GM23338 (cell line): ENCODE measurements at regions not wholly inside any gene's neighbourhood (a gene's known extent, or its start where the extent isn't known, plus 50 kb on each side); places are given as distances from the start of the nearest gene placed in this dataset.

Experiments
- CREB1 ChIP-seq: fragments of 250-450 bp; sonication (Bioruptor Pico); IDR thresholded peaks from 2 replicates; pipeline ENCODE4 v1.5.0; 2020; ENCODE audit warnings: low read depth, mild to moderate bottlenecking, moderate library complexity
- CTCF ChIP-seq, 2 experiments: fragments of 200-600 bp in 1 of 2; sonication (generic) in 1 of 2; conservative IDR thresholded peaks; 2 replicates each; pipeline versions ENCODE4 v1.5.1 to v1.6.1; 2016 to 2017; ENCODE audit warnings: antibody characterized with exemption in 2 of 2, low read depth in 2 of 2, mild to moderate bottlenecking in 2 of 2, moderate library complexity in 1 of 2
- EZH2 ChIP-seq: fragments of 200-600 bp; sonication (generic); IDR thresholded peaks from one replicate; pipeline ENCODE4 v1.8.0; 2017; ENCODE audit warnings: antibody characterized with exemption, mild to moderate bottlenecking, low read depth; ENCODE audit not compliant: unreplicated experiment
- EZH2phosphoT487 ChIP-seq: fragments of 200-600 bp; sonication (generic); IDR thresholded peaks from one replicate; pipeline ENCODE4 v1.8.1; 2018; ENCODE audit warnings: antibody characterized with exemption; ENCODE audit not compliant: unreplicated experiment
- JUNB ChIP-seq: IDR thresholded peaks from one replicate; pipeline ENCODE4 v1.6.1; 2016; ENCODE audit warnings: antibody characterized with exemption; ENCODE audit not compliant: unreplicated experiment
- POLR2AphosphoS5 ChIP-seq: IDR thresholded peaks from 2 replicates; pipeline ENCODE4 v1.6.1; 2016; ENCODE audit warnings: antibody characterized with exemption, low read depth
- REST ChIP-seq: IDR thresholded peaks from one replicate; pipeline ENCODE4 v1.6.1; 2018; ENCODE audit warnings: antibody characterized with exemption; ENCODE audit not compliant: unreplicated experiment
- STAT1 ChIP-seq: IDR thresholded peaks from one replicate; pipeline ENCODE4 v1.6.1; 2016; ENCODE audit warnings: antibody characterized with exemption; ENCODE audit not compliant: unreplicated experiment
- ZNF114 ChIP-seq: fragments of 250-450 bp; sonication (Bioruptor Pico); IDR thresholded peaks from 2 replicates; pipeline ENCODE4 v1.5.0; 2020; ENCODE audit warnings: mild to moderate bottlenecking, moderate library complexity
- TF ChIP-seq, protein P1 (sequence below): IDR thresholded peaks from 2 replicates; pipeline ENCODE4 v1.6.1; 2016; ENCODE audit warnings: antibody characterized with exemption

DNA sequence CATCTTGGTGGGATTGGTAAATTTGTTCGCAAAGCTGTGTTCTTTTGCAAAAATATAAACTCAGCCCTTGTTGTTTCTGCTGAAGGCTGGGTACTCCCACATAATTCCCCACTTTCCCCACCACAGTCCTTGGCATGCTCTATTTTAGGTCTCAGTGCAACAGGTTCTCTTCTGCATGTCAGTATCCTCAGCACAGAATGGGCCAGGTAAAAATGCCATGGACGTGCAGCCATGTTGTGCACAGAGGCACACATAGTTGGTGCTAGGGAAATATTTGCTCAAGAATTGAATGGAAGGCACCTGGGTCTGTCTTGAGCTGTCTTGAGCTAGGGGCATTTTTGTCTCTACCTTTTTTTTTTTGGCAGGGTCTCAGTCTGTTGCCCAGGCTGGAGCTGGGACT lies 87.8 kb upstream of the LHX5 start:
- TF ChIP-seq CTCF (conservative IDR thresholded peaks at IDR 0.05; ENCODE audit: low read depth in 2 of 2), result no peak
- no peak for TF ChIP-seq POLR2AphosphoS5
- no peak for TF ChIP-seq REST
- no peak for TF ChIP-seq EZH2phosphoT487
- no peak for TF ChIP-seq JUNB
- TF ChIP-seq EZH2, result no peak
- no peak for TF ChIP-seq CREB1 (CRISPR knock-in tag)
- TF ChIP-seq, protein P1, sequence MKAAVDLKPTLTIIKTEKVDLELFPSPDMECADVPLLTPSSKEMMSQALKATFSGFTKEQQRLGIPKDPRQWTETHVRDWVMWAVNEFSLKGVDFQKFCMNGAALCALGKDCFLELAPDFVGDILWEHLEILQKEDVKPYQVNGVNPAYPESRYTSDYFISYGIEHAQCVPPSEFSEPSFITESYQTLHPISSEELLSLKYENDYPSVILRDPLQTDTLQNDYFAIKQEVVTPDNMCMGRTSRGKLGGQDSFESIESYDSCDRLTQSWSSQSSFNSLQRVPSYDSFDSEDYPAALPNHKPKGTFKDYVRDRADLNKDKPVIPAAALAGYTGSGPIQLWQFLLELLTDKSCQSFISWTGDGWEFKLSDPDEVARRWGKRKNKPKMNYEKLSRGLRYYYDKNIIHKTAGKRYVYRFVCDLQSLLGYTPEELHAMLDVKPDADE, result no peak
- no peak for TF ChIP-seq ZNF114 (CRISPR knock-in tag)
- no peak for TF ChIP-seq STAT1
